ENCODE measurements at regions not wholly inside any gene's neighbourhood (a gene's known extent, or its start where the extent isn't known, plus 50 kb on each side); places are given as distances from the start of the nearest gene placed in this dataset.

DNA sequence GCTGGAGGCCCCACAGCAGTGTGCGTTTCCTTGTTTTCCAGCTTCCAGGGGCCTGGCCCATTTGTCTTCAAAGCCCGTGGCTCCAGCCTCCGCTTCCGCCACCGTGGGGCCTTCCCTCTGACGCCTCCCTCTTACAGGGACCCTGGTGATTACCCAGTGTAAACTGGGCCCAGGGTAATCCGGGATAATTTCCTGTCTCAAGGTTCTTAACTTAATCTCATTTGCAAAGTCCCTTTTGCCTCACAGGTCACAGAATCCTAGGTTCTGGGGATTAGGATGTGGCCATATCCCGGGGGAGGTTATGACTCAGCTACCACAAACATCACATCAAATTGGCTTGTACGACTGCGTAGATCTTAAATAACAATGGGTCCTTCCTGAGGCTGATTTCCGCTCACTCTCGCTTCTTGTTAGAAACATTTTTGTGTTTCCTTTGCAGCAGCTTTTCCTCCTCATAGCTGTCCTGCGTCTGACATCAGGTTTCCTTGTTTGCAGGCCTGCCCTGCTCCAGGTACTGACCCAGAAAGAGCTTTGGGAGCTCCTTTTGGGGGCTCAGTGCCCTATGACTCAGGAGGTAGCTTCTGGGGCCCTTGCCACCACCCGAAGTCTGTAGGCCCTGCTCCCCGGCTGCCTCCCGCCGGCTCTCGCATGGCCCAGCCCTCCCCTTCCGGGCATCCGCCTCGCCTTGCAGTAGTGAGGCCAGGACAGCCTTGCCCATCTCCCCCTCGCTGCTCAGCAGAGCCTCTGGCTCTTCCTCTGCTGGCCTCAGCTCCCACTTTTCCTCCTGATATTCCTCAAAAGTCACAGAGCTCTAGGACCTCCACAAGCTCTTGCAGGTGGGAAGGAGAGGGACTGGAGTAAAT, 100.5 kb downstream of the ERMARD start:
- H3K27me3 ChIP-seq (ENCODE audit: control insufficient read depth, low read length) = no peaks in the 10 kb centered on the region
- no peaks in the 10 kb centered on the region for H3K79me2 ChIP-seq (ENCODE audit: control insufficient read depth, low read length)
- peaks cover 8% of the 10 kb centered on the region; the same call in 1 of the 2 replicates for H3K9me3 ChIP-seq (ENCODE audit: control insufficient read depth, insufficient read depth, low read length)
- no peaks in the 10 kb centered on the region for H3F3A ChIP-seq (ENCODE audit: control insufficient read depth, insufficient read depth)
- no peak overlapping the region for H3K27ac ChIP-seq (ENCODE audit: low read depth, low read length)
- H3K36me3 ChIP-seq (ENCODE audit: control insufficient read depth, low read length) = no peaks in the 10 kb centered on the region
- no peaks in the 10 kb centered on the region for H3K9me2 ChIP-seq (replicated peaks; ENCODE audit: control insufficient read depth, low read length)
- no peaks in the 10 kb centered on the region for H4K20me1 ChIP-seq (ENCODE audit: control insufficient read depth, insufficient read depth, low read depth, low read length)
- H3K4me2 ChIP-seq (ENCODE audit: low read length) = no peak overlapping the region
- TF ChIP-seq EZH2phosphoT487 (IDR thresholded peaks at IDR 0.05; ENCODE audit: borderline replicate concordance, low read length) = no peak
- H3K4me3 ChIP-seq (ENCODE audit: low read length) = no peak overlapping the region
- H3K4me1 ChIP-seq (ENCODE audit: control insufficient read depth, low read length) = no peaks in the 10 kb centered on the region

DNA sequence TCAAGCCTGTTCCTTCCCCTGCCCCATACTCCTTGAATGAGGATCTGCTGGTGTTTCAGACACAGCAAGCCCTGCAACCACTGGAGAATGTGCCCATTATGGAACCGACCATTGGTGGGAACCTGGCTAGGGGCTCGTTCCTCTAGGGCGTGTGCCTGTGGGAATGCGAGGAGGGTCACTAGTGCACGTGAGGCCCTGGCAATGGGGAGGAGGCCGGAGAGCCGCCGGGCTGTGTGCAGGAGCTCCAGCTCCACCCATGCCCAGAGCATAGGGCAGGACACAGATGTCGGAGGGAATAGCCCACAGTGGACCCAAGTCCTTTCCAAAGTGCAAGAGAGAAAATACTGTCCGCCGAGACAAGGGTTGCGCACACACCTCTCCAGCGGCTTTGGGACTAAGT, 99.3 kb downstream of the ERMARD start:
- no peak for TF ChIP-seq EZH2phosphoT487 (IDR thresholded peaks at IDR 0.05; ENCODE audit: borderline replicate concordance, low read length)
- TF ChIP-seq, protein P1, sequence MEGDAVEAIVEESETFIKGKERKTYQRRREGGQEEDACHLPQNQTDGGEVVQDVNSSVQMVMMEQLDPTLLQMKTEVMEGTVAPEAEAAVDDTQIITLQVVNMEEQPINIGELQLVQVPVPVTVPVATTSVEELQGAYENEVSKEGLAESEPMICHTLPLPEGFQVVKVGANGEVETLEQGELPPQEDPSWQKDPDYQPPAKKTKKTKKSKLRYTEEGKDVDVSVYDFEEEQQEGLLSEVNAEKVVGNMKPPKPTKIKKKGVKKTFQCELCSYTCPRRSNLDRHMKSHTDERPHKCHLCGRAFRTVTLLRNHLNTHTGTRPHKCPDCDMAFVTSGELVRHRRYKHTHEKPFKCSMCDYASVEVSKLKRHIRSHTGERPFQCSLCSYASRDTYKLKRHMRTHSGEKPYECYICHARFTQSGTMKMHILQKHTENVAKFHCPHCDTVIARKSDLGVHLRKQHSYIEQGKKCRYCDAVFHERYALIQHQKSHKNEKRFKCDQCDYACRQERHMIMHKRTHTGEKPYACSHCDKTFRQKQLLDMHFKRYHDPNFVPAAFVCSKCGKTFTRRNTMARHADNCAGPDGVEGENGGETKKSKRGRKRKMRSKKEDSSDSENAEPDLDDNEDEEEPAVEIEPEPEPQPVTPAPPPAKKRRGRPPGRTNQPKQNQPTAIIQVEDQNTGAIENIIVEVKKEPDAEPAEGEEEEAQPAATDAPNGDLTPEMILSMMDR (IDR thresholded peaks at IDR 0.05; ENCODE audit: low read depth, low read length, poor library complexity, severe bottlenecking) = no peak
- Histone ChIP-seq H3K9me3 (ENCODE audit: control insufficient read depth, insufficient read depth, low read length) (peaks cover 8% of the 10 kb centered on the region; the same call in 1 of the 2 replicates), H3F3A (ENCODE audit: control insufficient read depth, insufficient read depth) (no peaks in the 10 kb centered on the region), H3K36me3 (ENCODE audit: control insufficient read depth, low read length) (no peaks in the 10 kb centered on the region), H3K79me2 (ENCODE audit: control insufficient read depth, low read length) (no peaks in the 10 kb centered on the region), H3K4me1 (ENCODE audit: control insufficient read depth, low read length) (no peaks in the 10 kb centered on the region), H3K27me3 (ENCODE audit: control insufficient read depth, low read length) (no peaks in the 10 kb centered on the region), H4K20me1 (ENCODE audit: control insufficient read depth, insufficient read depth, low read depth, low read length) (no peaks in the 10 kb centered on the region), H3K4me3 (ENCODE audit: low read length) (no peak overlapping the region), H3K27ac (ENCODE audit: low read depth, low read length) (no peak overlapping the region), H3K9me2 (replicated peaks; ENCODE audit: control insufficient read depth, low read length) (no peaks in the 10 kb centered on the region), H3K4me2 (ENCODE audit: low read length) (no peak overlapping the region)

DNA sequence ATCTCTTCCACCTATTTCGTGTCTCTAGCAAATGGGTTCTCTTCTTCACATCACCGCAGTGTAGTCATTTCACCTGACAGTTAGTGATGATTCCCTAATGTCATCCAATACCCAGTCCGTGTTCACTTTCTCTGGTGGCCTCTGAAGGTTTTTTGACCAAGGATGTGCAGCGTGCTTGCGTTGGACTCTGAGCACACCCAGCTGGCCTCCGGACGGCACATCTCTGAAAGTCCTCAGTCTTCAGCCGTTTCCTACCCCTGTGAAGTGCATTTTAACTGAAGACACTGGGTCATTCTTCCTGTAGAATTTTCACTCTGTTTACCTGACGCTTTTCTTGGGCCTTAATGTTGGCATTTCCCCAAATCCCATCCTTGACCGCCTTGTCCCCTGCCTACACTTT, 98.7 kb downstream of the ERMARD start:
- H3K4me2 ChIP-seq (ENCODE audit: low read length) = no peak overlapping the region
- no peaks in the 10 kb centered on the region for H3F3A ChIP-seq (ENCODE audit: control insufficient read depth, insufficient read depth)
- no peaks in the 10 kb centered on the region for H4K20me1 ChIP-seq (ENCODE audit: control insufficient read depth, insufficient read depth, low read depth, low read length)
- TF ChIP-seq, protein P1 (IDR thresholded peaks at IDR 0.05; ENCODE audit: low read depth, low read length, poor library complexity, severe bottlenecking) = no peak
- no peak for TF ChIP-seq EZH2phosphoT487 (IDR thresholded peaks at IDR 0.05; ENCODE audit: borderline replicate concordance, low read length)
- H3K27ac ChIP-seq (ENCODE audit: low read depth, low read length) = no peak overlapping the region
- H3K9me2 ChIP-seq (replicated peaks; ENCODE audit: control insufficient read depth, low read length) = no peaks in the 10 kb centered on the region
- no peaks in the 10 kb centered on the region for H3K79me2 ChIP-seq (ENCODE audit: control insufficient read depth, low read length)
- no peak overlapping the region for H3K4me3 ChIP-seq (ENCODE audit: low read length)
- H3K27me3 ChIP-seq (ENCODE audit: control insufficient read depth, low read length) = no peaks in the 10 kb centered on the region
- no peaks in the 10 kb centered on the region for H3K36me3 ChIP-seq (ENCODE audit: control insufficient read depth, low read length)
- peaks cover 5% of the 10 kb centered on the region for H3K4me1 ChIP-seq (ENCODE audit: control insufficient read depth, low read length)
- peaks cover 8% of the 10 kb centered on the region; the same call in 1 of the 2 replicates for H3K9me3 ChIP-seq (ENCODE audit: control insufficient read depth, insufficient read depth, low read length)

DNA sequence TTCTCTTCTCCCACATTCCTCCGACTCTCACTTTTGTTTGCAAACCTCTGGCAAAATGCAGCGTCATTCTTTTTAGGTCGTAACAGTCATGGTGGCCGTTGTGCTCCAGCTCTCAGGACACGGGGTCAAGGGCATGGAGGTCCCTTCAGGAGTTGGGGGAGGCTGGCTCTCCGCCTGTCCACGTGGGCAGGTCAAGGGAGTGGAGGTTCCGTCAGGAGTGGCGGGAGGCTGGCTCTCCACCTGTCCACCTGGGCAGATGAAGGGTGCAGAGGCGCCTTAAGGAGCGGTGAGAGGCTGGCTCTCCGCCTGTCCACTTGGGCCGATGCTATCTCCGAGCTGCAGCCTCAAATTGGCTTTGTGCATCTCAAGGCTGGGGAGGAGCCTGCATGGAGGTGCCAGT, 98.0 kb downstream of the ERMARD start:
- Histone ChIP-seq H3K4me2 (ENCODE audit: low read length) (no peak overlapping the region), H3F3A (ENCODE audit: control insufficient read depth, insufficient read depth) (no peaks in the 10 kb centered on the region)
- no peak for TF ChIP-seq EZH2phosphoT487 (IDR thresholded peaks at IDR 0.05; ENCODE audit: borderline replicate concordance, low read length)
- TF ChIP-seq, protein P1 (IDR thresholded peaks at IDR 0.05; ENCODE audit: low read depth, low read length, poor library complexity, severe bottlenecking) = no peak

More for the DNA sequence above, 98.0 kb downstream of the ERMARD start:
- Histone ChIP-seq H3K36me3 (ENCODE audit: control insufficient read depth, low read length) (no peaks in the 10 kb centered on the region), H3K79me2 (ENCODE audit: control insufficient read depth, low read length) (no peaks in the 10 kb centered on the region), H3K9me3 (ENCODE audit: control insufficient read depth, insufficient read depth, low read length) (peaks cover 12% of the 10 kb centered on the region; the same call in 1 of the 2 replicates), H3K4me3 (ENCODE audit: low read length) (no peak overlapping the region), H3K27me3 (ENCODE audit: control insufficient read depth, low read length) (no peaks in the 10 kb centered on the region), H3K4me1 (ENCODE audit: control insufficient read depth, low read length) (peaks cover 13% of the 10 kb centered on the region), H3K9me2 (replicated peaks; ENCODE audit: control insufficient read depth, low read length) (no peaks in the 10 kb centered on the region), H4K20me1 (ENCODE audit: control insufficient read depth, insufficient read depth, low read depth, low read length) (no peaks in the 10 kb centered on the region), H3K27ac (ENCODE audit: low read depth, low read length) (no peak overlapping the region)
